SK-N-SH (cell line): ENCODE measurements at regions not wholly inside any gene's neighbourhood (a gene's known extent, or its start where the extent isn't known, plus 50 kb on each side); places are given as distances from the start of the nearest gene placed in this dataset.

Experiments
- CTCF ChIA-PET: fragments of 300-600, 350-600 bp; formaldehyde crosslinking; extraction: SDS; loops from one replicate; lab custom pipeline; 2021; lab: Yijun Ruan, JAX
- POLR2A ChIA-PET: fragments of 350-600 bp; sonication (Branson Sonifier 250); formaldehyde crosslinking; extraction: SDS; loops from one replicate; lab custom pipeline; 2020; ENCODE audit warnings: antibody characterized with exemption, inconsistent platforms; lab: Yijun Ruan, JAX
- DNase-seq: peaks from one replicate; pipeline ENCODE4 v3.0.0; 2012
- H2AFZ ChIP-seq: fragments of 200-600 bp; sonication (generic); 2 replicates; pipeline ENCODE4 v1.8.1; 2016; ENCODE audit warnings: antibody characterized with exemption, mild to moderate bottlenecking, low read depth
- H3F3A ChIP-seq: fragments of 200-600 bp; sonication (generic); replicated peaks from 2 replicates; pipeline ENCODE3; 2016; ENCODE audit warnings: antibody characterized with exemption, mild to moderate bottlenecking; ENCODE audit not compliant: insufficient read depth
- H3K27ac ChIP-seq, 2 experiments: fragments of 200-500 bp in 1 of 2; fragments of 200-600 bp in 1 of 2; sonication (Bioruptor generic) in 1 of 2; sonication (generic), shearing (Covaris generic) in 1 of 2; 2 replicates each; pipeline versions ENCODE4 v1.5.1 to v1.6.1; 2014 to 2016; ENCODE audit warnings: low read depth in 2 of 2, inconsistent platforms in 1 of 2, low read length in 1 of 2, mild to moderate bottlenecking in 1 of 2, mixed read lengths in 1 of 2
- H3K27me3 ChIP-seq: fragments of 200-600 bp; sonication (generic), shearing (Covaris generic); 2 replicates; pipeline ENCODE4 v1.6.1; 2016; ENCODE audit warnings: mixed run types; ENCODE audit not compliant: insufficient read depth
- H3K36me3 ChIP-seq, 2 experiments: fragments of 200-500 bp in 1 of 2; fragments of 200-600 bp in 1 of 2; sonication (Bioruptor generic) in 1 of 2; sonication (generic) in 1 of 2; replicated peaks in 1 of 2; 2 replicates each; pipeline versions ENCODE3 to v1.5.1; 2014 to 2016; ENCODE audit warnings: low read length in 1 of 2, mild to moderate bottlenecking in 1 of 2; ENCODE audit not compliant: insufficient read depth in 2 of 2, control insufficient read depth in 1 of 2
- H3K4me1 ChIP-seq, 2 experiments: fragments of 200-500 bp in 1 of 2; fragments of 200-600 bp in 1 of 2; sonication (Bioruptor generic) in 1 of 2; sonication (generic), shearing (Covaris generic) in 1 of 2; 2 replicates each; pipeline versions ENCODE4 v1.5.1 to v1.6.1; 2014 to 2016; ENCODE audit warnings: low read depth in 1 of 2, low read length in 1 of 2, mixed run types in 1 of 2; ENCODE audit not compliant: insufficient read depth in 2 of 2, control insufficient read depth in 1 of 2
- H3K4me2 ChIP-seq: fragments of 200-600 bp; sonication (generic), shearing (Covaris generic); 2 replicates; pipeline ENCODE4 v1.6.1; 2017; ENCODE audit warnings: mixed run types
- H3K4me3 ChIP-seq, 2 experiments: fragments of 200-500 bp in 1 of 2; fragments of 200-600 bp in 1 of 2; sonication (Bioruptor generic) in 1 of 2; sonication (generic), shearing (Covaris generic) in 1 of 2; 2 replicates each; pipeline versions ENCODE4 v1.5.1 to v1.8.1; 2014 to 2016; ENCODE audit warnings: low read depth in 2 of 2, inconsistent platforms in 1 of 2, low read length in 1 of 2, mild to moderate bottlenecking in 1 of 2, mixed read lengths in 1 of 2, moderate library complexity in 1 of 2
- H3K79me2 ChIP-seq: fragments of 200-600 bp; sonication (generic); 2 replicates; pipeline ENCODE4 v1.8.1; 2017; ENCODE audit warnings: mild to moderate bottlenecking; ENCODE audit not compliant: insufficient read depth
- H3K9ac ChIP-seq: fragments of 200-600 bp; sonication (generic); 2 replicates; pipeline ENCODE4 v1.6.1; 2017; ENCODE audit warnings: mixed run types
- H3K9me2 ChIP-seq: fragments of 200-600 bp; sonication (generic); 2 replicates; pipeline ENCODE4 v1.6.1; 2017; ENCODE audit warnings: mixed run types
- H3K9me3 ChIP-seq: fragments of 200-600 bp; sonication (generic); 2 replicates; pipeline ENCODE4 v1.6.1; 2017; ENCODE audit warnings: mixed run types, mild to moderate bottlenecking, moderate library complexity
- H4K20me1 ChIP-seq: fragments of 200-600 bp; sonication (generic); 2 replicates; pipeline ENCODE4 v1.6.1; 2017; ENCODE audit warnings: mild to moderate bottlenecking, mixed run types; ENCODE audit not compliant: insufficient read depth
- CHD2 ChIP-seq: fragments of 150-350 bp; IDR thresholded peaks from 2 replicates; pipeline ENCODE4 v1.6.1; 2018; ENCODE audit warnings: low read length; ENCODE audit not compliant: partially characterized antibody
- EP300 ChIP-seq, 2 experiments: IDR thresholded peaks; 2 replicates each; pipeline versions ENCODE4 v1.4.0 to v1.6.1; 2012; ENCODE audit warnings: borderline replicate concordance in 1 of 2, low read depth in 1 of 2, low read length in 1 of 2
- GABPA ChIP-seq: IDR thresholded peaks from 2 replicates; pipeline ENCODE4 v1.4.0; 2012; ENCODE audit warnings: low read depth, mild to moderate bottlenecking
- GATA2 ChIP-seq: sonication (generic); formaldehyde crosslinking; IDR thresholded peaks from 2 replicates; pipeline ENCODE4 v1.5.0; 2020; ENCODE audit warnings: mild to moderate bottlenecking, missing genetic modification reagents
- JUND ChIP-seq: IDR thresholded peaks from 2 replicates; pipeline ENCODE4 v1.4.0; 2012
- MEF2A ChIP-seq: IDR thresholded peaks from 2 replicates; pipeline ENCODE4 v1.4.0; 2012; ENCODE audit warnings: low read depth, borderline replicate concordance
- MXI1 ChIP-seq: IDR thresholded peaks from 2 replicates; pipeline ENCODE4 v1.6.1; 2012; ENCODE audit warnings: mild to moderate bottlenecking, low read depth, low read length, improper control_type of control experiment
- NRF1 ChIP-seq: IDR thresholded peaks from 2 replicates; pipeline ENCODE4 v1.6.1; 2012; ENCODE audit warnings: low read depth, mild to moderate bottlenecking, low read length
- POLR2AphosphoS5 ChIP-seq: IDR thresholded peaks from 2 replicates; pipeline ENCODE4 v1.6.1; 2012; ENCODE audit warnings: low read depth, low read length
- RAD21 ChIP-seq: IDR thresholded peaks from 2 replicates; pipeline ENCODE4 v1.6.1; 2012; ENCODE audit warnings: mild to moderate bottlenecking, low read length
- SMC3 ChIP-seq: IDR thresholded peaks from 2 replicates; pipeline ENCODE4 v1.6.1; 2012; ENCODE audit warnings: low read depth, low read length, improper control_type of control experiment
- TAF1 ChIP-seq: IDR thresholded peaks from 2 replicates; pipeline ENCODE4 v1.6.1; 2012; ENCODE audit warnings: low read depth, mild to moderate bottlenecking, low read length, moderate library complexity, borderline replicate concordance
- TEAD4 ChIP-seq: IDR thresholded peaks from 2 replicates; pipeline ENCODE4 v1.4.0; 2012; ENCODE audit warnings: mild to moderate bottlenecking, borderline replicate concordance; ENCODE audit not compliant: insufficient read depth
- YY1 ChIP-seq: IDR thresholded peaks from 2 replicates; pipeline ENCODE4 v1.4.0; 2012; ENCODE audit warnings: low read depth, mild to moderate bottlenecking
- WGBS: methylation state at CpG from one replicate; pipeline ENCODE4 v1.1.6; 2017; ENCODE audit warnings: low lambda C conversion rate; 5-methylcytosine and 5-hydroxymethylcytosine counted together
- TF ChIP-seq, protein P1 (sequence below): fragments of 200-600 bp; sonication (generic); IDR thresholded peaks from 2 replicates; pipeline ENCODE4 v1.6.1; 2017; ENCODE audit warnings: antibody characterized with exemption, mild to moderate bottlenecking, moderate library complexity
- TF ChIP-seq, protein P2 (sequence below): IDR thresholded peaks from 2 replicates; pipeline ENCODE4 v1.6.1; 2012; ENCODE audit warnings: mild to moderate bottlenecking, low read depth, low read length, moderate library complexity
- TF ChIP-seq, protein P3 (sequence below): IDR thresholded peaks from 2 replicates; pipeline ENCODE4 v1.4.0; 2012; ENCODE audit warnings: low read depth, borderline replicate concordance
- TF ChIP-seq, protein P4 (sequence below): IDR thresholded peaks from 2 replicates; pipeline ENCODE4 v1.4.0; 2012; ENCODE audit warnings: low read depth, borderline replicate concordance

DNA sequence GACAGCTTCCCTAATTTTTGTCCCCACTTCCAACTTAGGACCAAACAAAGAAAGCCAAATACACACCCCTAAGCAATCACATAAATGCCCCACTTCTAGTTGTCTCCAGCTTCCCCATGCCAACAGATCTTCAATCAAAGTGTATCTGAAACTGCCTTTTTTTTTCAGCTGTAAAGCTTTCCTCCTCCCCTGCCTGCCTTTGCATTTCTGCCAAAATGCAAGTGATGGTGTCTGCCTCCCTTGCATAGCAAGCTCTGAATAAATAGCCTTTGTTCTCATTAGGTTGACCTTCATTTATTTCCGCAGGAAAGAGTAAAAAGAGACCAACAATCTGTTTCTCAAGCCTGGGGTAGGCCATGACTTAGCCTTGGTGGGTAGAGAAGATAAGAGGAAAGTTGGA lies 459.4 kb downstream of the GPAM start:
- Histone ChIP-seq H3K9me3 (no peaks in the 10 kb centered on the region), H3F3A (no peaks in the 10 kb centered on the region), H3K9me2 (no peaks in the 10 kb centered on the region), H3K4me1 (no peaks in the 10 kb centered on the region), H3K27me3 (no peaks in the 10 kb centered on the region), H4K20me1 (no peaks in the 10 kb centered on the region), H3K27ac (no peak overlapping the region), H3K36me3 (no peaks in the 10 kb centered on the region), H3K4me2 (no peak overlapping the region), H3K9ac (no peak overlapping the region), H3K4me3 (no peak overlapping the region), H3K79me2 (no peaks in the 10 kb centered on the region), H2AFZ (no peak overlapping the region)
- 4% methylated on average over 1 of the region's 1 CpG for WGBS
- TF ChIP-seq YY1 (no peak), NRF1 (no peak), EP300 (IDR thresholded peaks at IDR 0.05; ENCODE audit: borderline replicate concordance in 1 of 2, low read depth in 1 of 2, low read length in 1 of 2) (no peak), GATA2 (CRISPR knock-in tag) (no peak), CHD2 (no peak), JUND (no peak), TEAD4 (no peak), SMC3 (no peak), MEF2A (no peak), RAD21 (no peak), MXI1 (no peak), TAF1 (no peak), POLR2AphosphoS5 (no peak), GABPA (no peak)
- TF ChIP-seq, protein P1, sequence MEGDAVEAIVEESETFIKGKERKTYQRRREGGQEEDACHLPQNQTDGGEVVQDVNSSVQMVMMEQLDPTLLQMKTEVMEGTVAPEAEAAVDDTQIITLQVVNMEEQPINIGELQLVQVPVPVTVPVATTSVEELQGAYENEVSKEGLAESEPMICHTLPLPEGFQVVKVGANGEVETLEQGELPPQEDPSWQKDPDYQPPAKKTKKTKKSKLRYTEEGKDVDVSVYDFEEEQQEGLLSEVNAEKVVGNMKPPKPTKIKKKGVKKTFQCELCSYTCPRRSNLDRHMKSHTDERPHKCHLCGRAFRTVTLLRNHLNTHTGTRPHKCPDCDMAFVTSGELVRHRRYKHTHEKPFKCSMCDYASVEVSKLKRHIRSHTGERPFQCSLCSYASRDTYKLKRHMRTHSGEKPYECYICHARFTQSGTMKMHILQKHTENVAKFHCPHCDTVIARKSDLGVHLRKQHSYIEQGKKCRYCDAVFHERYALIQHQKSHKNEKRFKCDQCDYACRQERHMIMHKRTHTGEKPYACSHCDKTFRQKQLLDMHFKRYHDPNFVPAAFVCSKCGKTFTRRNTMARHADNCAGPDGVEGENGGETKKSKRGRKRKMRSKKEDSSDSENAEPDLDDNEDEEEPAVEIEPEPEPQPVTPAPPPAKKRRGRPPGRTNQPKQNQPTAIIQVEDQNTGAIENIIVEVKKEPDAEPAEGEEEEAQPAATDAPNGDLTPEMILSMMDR: no peak
- TF ChIP-seq, protein P2, sequence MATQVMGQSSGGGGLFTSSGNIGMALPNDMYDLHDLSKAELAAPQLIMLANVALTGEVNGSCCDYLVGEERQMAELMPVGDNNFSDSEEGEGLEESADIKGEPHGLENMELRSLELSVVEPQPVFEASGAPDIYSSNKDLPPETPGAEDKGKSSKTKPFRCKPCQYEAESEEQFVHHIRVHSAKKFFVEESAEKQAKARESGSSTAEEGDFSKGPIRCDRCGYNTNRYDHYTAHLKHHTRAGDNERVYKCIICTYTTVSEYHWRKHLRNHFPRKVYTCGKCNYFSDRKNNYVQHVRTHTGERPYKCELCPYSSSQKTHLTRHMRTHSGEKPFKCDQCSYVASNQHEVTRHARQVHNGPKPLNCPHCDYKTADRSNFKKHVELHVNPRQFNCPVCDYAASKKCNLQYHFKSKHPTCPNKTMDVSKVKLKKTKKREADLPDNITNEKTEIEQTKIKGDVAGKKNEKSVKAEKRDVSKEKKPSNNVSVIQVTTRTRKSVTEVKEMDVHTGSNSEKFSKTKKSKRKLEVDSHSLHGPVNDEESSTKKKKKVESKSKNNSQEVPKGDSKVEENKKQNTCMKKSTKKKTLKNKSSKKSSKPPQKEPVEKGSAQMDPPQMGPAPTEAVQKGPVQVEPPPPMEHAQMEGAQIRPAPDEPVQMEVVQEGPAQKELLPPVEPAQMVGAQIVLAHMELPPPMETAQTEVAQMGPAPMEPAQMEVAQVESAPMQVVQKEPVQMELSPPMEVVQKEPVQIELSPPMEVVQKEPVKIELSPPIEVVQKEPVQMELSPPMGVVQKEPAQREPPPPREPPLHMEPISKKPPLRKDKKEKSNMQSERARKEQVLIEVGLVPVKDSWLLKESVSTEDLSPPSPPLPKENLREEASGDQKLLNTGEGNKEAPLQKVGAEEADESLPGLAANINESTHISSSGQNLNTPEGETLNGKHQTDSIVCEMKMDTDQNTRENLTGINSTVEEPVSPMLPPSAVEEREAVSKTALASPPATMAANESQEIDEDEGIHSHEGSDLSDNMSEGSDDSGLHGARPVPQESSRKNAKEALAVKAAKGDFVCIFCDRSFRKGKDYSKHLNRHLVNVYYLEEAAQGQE: no peak
- TF ChIP-seq, protein P3, sequence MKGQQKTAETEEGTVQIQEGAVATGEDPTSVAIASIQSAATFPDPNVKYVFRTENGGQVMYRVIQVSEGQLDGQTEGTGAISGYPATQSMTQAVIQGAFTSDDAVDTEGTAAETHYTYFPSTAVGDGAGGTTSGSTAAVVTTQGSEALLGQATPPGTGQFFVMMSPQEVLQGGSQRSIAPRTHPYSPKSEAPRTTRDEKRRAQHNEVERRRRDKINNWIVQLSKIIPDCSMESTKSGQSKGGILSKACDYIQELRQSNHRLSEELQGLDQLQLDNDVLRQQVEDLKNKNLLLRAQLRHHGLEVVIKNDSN: no peak
- TF ChIP-seq, protein P4, sequence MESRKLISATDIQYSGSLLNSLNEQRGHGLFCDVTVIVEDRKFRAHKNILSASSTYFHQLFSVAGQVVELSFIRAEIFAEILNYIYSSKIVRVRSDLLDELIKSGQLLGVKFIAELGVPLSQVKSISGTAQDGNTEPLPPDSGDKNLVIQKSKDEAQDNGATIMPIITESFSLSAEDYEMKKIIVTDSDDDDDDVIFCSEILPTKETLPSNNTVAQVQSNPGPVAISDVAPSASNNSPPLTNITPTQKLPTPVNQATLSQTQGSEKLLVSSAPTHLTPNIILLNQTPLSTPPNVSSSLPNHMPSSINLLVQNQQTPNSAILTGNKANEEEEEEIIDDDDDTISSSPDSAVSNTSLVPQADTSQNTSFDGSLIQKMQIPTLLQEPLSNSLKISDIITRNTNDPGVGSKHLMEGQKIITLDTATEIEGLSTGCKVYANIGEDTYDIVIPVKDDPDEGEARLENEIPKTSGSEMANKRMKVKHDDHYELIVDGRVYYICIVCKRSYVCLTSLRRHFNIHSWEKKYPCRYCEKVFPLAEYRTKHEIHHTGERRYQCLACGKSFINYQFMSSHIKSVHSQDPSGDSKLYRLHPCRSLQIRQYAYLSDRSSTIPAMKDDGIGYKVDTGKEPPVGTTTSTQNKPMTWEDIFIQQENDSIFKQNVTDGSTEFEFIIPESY: no peak
- CTCF ChIA-PET: no interaction called here
- POLR2A ChIA-PET: interaction anchor here (0.6 kb wide), 1 partner anchor 236 kb away, joined by 3 read pairs; no protein-coding TSS in a partner anchor
- DNase-seq: no peak
